GM18505 (cell line): ENCODE measurements at regions not wholly inside any gene's neighbourhood (a gene's known extent, or its start where the extent isn't known, plus 50 kb on each side); places are given as distances from the start of the nearest gene placed in this dataset.
"Not testable (repeated sequence)": the region's sequence is repeated elsewhere in the genome, so short reads cannot be mapped to it uniquely, and the experiment has no call there.

Experiments
- ATAC-seq: cut with Tn5 transposase; IDR thresholded peaks from one replicate; pipeline ENCODE4 v1.9.1; 2021; ENCODE audit not compliant: unreplicated experiment
- POLR2A ChIP-seq: IDR thresholded peaks from 4 replicates; pipeline ENCODE4 v1.6.1; 2011; ENCODE audit warnings: borderline replicate concordance; ENCODE audit not compliant: insufficient read depth, insufficient read length; ENCODE audit errors: extremely low read depth

DNA sequence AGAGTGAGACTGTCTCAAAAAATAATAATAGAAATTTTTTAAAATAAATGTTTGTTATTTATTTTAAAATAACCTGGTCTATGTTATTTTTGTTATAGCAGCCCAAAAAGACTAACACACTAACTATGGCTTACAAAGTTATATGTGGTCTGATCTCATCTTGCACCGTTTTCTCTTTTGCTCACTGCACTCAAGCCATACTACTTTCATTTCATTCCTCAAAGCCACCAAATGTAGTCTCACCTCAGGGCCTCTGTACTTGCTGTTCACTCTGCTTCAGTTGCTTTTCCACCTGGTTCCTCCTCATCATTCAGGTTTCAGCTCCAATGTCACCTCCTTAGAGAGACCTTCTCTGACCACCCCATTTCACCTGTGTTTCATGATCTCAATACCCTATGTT is 55.2 kb upstream of the MDM1 start:
- TF ChIP-seq POLR2A: no peak
- ATAC-seq: no peak

DNA sequence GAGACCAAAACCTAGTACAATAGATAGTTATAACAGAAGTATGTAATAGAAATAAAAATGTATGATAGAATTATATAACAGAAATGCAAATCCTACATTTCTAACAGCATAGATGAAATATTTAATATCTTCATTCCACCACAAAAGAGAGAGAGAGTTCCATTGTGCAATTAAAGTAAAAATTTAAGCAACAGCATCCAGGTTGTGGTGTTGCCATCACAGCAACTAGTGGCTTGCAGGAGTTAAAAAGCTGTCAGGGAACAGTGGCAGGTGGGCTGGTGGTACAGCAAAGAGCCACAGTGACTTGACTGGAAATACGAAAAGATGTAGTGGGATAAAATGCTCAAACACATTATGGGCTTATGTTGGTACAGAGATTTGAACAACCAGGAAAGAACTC is 57.1 kb upstream of the MDM1 start:
- no peak for TF ChIP-seq POLR2A
- ATAC-seq: no peak

DNA sequence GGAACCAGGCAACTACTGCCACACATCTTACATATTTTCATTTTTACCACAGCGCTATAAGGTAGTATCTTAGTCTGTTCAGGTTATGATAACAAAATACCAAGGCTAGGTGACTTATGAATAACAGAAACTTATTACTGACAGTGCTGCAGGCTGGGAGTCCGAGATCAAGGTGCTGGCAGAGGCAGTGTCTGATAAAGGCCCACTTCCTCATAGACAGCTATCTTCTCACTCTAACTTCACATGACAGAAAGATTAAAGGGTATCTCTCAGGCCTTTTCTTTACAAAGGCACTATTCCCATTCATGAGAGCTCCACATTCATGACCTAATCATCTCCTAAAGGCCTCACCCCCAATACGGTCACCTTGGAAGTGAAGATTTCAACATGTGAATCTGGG is 59.8 kb upstream of the MDM1 start:
- ATAC-seq: no peak

DNA sequence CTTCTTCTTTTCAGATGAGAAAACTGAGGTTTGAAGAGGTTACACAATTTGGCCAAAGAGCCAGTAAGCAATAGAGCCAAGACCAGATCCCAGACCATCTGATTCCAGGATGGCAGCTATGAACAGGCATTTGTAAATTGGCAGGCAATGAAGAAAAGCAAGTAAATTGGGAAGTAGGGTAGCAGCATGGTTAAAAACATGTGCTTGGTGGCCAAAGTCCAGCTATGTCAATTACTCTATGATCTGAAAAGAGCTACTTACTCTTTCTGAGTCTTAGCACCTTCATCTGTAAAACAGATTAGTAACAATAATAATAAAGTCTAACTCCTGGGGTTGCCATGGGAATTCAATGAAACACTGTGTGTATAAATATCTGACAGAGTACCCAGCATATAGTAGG is 60.2 kb upstream of the MDM1 start:
- no peak for TF ChIP-seq POLR2A
- ATAC-seq: no peak

More for the DNA sequence above, 59.8 kb upstream of the MDM1 start:
- TF ChIP-seq POLR2A: no peak

DNA sequence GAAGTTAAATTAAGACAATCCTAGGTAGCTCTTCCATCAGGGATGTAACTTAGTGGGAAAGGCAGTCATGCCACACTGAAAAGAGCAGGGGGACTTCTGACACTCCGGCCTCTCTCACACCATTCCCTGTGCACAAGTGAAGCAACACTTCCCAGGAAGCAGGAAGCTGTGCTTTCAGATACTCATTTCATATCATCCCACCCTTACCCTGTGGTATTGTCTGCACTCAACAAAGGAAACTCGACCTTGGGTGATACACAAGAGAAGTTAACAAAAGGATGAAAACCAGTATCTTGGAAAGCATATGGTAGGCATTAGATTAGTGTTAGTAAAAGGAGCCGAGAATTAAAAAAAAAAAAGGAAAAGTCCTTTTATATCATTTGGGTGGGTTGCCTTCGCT is 61.3 kb upstream of the MDM1 start:
- TF ChIP-seq POLR2A: no peak
- no peak for ATAC-seq

- no peak for ATAC-seq
Observed at GRCh38 chr12:68397566-68398158, 65.5 kb upstream of the MDM1 start.

DNA sequence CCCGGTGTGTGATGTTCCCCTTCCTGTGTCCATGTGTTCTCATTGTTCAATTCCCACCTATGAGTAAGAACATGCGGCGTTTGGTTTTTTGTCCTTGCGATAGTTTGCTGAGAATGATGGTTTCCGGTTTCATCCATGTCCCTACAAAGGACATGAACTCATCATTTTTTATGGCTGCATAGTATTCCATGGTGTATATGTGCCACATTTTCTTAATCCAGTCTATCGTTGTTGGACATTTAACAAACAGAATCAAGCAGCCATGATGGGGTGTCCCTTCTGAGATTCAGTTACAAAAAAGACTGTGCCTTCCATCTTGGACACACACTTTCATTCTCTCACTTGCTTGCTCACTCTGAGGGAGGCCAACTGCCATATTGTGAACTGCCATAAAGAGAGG is 66.5 kb upstream of the MDM1 start:
- ATAC-seq: not testable (repeated sequence)

More at GRCh38 chr12:68397566-68398158, 65.5 kb upstream of the MDM1 start:
- TF ChIP-seq POLR2A: no peak

GRCh38 chr12:68400226-68400829 is 68.2 kb upstream of the MDM1 start:
- no peak for ATAC-seq
- TF ChIP-seq POLR2A: no peak

DNA sequence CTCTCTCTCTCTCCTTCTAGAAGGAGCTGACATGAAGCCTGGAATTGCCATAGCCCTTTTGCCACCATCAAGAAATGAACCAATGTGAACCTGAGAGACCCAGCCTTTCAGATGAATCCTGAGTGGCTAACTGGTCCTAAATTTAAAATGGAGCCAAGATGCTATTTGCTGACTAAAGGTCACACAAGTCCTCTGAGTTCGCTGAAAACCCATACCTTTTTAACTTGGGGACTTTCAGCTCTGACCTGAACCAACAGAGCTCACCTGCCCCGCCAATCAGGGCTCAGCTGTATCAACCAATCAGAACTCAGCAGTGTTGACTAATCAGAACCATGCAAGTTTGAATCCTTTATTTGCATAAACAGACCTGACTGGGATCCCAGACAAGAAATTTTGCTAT is 70.3 kb upstream of the MDM1 start:
- no peak for TF ChIP-seq POLR2A
- no peak for ATAC-seq

GRCh38 chr12:68403296-68403695 is 71.1 kb upstream of the MDM1 start:
- ATAC-seq: no peak
- no peak for TF ChIP-seq POLR2A

DNA sequence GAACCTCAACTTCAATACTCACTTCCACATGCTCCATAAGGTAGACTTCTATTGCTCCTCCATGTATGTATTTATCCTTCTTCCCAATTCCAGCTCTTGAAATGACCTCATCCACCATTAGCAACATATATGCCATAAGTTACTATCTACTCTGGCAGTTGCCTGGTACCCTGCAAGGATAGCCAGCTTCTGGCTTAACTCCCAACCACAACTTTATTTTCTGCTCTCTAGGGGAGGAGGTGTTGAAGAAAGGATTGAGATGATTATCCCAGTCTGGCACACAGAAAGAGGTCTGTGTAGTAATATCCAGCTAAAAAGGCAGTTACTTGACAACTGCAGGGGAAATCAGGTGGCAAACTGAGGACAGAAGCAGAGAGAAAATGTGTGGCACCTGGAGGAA is 71.5 kb upstream of the MDM1 start:
- no peak for TF ChIP-seq POLR2A
- no peak for ATAC-seq

DNA sequence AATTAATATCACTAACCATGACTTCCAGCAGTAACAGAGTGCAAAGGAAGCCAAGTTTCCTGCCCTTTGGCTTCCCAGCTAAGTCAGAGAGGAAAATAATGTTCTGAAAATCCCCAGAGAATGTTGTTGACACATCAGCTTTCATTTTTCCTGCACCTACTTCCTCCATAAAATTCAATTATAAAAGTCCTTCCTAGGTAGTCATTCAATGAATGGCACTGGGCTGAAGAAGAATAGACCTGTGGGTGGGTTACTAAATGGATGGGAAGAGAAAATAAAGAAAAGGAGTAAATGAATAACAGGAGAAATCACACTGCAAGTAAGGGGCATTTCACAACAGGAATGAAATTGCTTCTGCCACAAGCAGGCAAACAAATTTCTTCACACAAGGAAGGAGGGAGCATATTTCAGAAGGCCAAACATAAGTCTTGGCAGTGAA is 73.2 kb upstream of the MDM1 start:
- no peak for ATAC-seq
- no peak for TF ChIP-seq POLR2A

DNA sequence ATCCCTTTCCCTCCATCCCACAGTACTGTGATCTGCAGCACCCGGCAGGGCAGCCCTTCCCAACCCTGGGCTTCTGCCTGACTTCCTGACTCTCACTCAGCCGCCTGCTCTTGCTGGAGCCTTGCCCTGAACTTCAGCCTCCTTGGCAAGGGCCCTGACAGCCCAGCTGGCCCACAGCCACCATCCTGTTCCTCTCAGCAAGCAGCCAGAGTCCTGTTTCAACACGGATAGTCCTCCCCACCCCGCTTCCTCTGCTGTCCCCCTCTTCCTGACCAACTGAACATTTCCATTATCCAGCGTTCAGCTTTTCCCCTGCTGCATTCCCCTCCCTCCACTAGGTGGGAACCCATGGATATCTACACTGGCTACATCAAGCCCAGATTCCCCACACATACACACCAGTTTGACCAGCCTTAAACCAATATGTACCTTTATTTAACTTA is 74.0 kb upstream of the MDM1 start:
- ATAC-seq: no peak
- TF ChIP-seq POLR2A: no peak

DNA sequence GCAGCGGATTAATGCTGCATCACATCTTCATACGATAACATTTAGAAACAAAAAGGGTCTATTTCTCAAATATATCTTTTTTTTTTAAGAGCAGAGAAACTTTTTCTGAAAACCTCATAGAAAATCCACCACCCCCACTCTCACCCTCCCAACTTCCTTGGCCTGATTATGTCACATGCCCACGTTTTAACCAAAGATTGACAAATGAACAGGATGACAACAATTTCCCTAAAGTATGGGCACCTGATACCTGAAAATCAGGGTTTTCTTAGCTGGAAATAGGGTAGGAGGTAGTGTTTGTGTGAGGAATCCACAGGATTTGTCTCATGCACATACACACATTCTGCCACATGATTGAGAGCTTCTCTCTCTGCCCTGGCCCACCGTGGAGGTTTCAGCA is 74.7 kb upstream of the MDM1 start:
- ATAC-seq: no peak
- no peak for TF ChIP-seq POLR2A
